Fibroblast of pulmonary artery (primary cell): ENCODE measurements at regions not wholly inside any gene's neighbourhood (a gene's known extent, or its start where the extent isn't known, plus 50 kb on each side); places are given as distances from the start of the nearest gene placed in this dataset.
"Not testable (repeated sequence)": the region's sequence is repeated elsewhere in the genome, so short reads cannot be mapped to it uniquely, and the experiment has no call there.

Experiments
- DNase-seq: peaks from one replicate; pipeline ENCODE4 v3.0.0-alpha.2; 2010; ENCODE audit warnings: low read depth
- H3K4me3 ChIP-seq: replicated peaks from 2 replicates; pipeline ENCODE4 v1.5.1; 2011; ENCODE audit warnings: low read depth, mild to moderate bottlenecking, control low read depth, low read length, moderate library complexity
- TF ChIP-seq, protein P1 (sequence below): IDR thresholded peaks from 2 replicates; pipeline ENCODE4 v1.5.1; 2011; ENCODE audit warnings: mild to moderate bottlenecking, control low read depth, low read length, inconsistent platforms; ENCODE audit errors: missing control alignments

DNA sequence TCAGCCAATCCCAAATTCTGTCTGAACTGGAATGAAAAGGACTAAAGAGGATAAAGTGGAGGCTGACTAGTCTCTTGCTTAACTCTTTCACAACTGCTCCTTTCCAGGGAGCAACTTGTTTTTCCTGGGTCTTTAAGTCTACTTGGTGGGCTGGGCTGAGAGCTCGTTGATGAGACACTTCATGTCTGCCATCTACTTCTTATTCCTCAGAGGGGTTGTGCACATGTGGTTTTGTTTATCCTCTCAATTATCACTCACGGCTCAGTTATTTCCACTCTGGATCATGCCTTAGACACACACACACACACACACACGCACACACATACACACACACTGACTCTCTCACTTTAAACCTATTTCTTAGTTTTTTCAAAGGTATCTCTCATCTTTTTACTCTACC is 298.6 kb upstream of the MTPN start:
- TF ChIP-seq, protein P1, sequence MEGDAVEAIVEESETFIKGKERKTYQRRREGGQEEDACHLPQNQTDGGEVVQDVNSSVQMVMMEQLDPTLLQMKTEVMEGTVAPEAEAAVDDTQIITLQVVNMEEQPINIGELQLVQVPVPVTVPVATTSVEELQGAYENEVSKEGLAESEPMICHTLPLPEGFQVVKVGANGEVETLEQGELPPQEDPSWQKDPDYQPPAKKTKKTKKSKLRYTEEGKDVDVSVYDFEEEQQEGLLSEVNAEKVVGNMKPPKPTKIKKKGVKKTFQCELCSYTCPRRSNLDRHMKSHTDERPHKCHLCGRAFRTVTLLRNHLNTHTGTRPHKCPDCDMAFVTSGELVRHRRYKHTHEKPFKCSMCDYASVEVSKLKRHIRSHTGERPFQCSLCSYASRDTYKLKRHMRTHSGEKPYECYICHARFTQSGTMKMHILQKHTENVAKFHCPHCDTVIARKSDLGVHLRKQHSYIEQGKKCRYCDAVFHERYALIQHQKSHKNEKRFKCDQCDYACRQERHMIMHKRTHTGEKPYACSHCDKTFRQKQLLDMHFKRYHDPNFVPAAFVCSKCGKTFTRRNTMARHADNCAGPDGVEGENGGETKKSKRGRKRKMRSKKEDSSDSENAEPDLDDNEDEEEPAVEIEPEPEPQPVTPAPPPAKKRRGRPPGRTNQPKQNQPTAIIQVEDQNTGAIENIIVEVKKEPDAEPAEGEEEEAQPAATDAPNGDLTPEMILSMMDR = no peak
- no peak for DNase-seq

DNA sequence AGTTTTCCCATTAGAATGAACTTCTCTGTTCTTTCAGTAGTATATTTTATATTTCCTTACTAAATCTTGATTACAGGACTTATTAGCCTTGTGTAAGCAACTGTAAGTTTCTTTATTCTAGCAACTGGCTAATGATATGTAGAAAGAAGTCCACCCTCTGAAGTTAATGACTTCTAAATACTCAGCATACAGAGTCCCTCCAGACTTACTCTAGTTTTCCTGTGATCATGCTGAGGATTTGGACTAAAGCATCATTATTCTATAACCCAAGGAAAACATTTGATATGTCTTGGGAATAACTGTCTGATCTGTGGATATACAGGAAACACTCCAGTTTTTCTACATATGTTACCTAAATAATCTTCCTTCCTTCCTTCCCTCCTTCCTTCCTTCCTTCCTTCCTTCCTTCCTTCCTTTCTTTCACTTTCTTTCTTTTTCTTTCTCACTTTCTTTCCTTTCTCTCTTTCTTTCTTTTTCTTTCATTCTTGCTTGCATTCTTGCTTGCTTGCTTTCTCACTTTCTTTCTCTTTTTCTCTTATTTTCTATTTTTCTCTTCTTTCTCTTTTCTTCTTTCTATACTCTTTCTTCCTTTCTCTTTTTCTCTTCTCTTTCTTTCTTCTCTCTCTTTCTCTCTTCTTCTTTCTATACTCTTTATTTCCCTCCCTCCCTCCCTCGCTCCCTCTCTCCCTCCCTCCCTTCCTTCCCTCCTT is 297.6 kb upstream of the MTPN start:
- no peak overlapping the region for H3K4me3 ChIP-seq
- TF ChIP-seq, protein P1 = no peak
- no peak for DNase-seq

More for the DNA sequence above, 298.6 kb upstream of the MTPN start:
- H3K4me3 ChIP-seq = no peak overlapping the region

DNA sequence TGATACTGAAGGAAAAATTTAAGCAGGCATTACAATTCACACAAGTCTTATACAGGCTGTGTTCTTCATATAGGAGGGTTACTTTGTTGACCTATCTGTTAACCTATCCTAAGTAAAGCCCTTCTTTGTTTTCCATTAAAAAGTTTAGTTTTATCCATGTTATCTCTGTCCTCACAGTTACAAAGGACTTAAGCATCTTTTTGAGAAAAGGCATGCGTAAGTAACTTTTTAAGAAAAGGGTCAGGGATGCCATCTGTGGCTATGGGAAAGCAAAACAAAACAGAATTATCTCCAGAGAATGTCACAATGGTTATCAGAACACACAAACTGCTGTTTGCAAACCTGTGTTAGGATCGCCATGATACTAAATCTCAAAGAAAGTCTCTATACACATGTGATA is 295.8 kb upstream of the MTPN start:
- no peak overlapping the region for H3K4me3 ChIP-seq
- no peak for DNase-seq
- TF ChIP-seq, protein P1 = no peak

DNA sequence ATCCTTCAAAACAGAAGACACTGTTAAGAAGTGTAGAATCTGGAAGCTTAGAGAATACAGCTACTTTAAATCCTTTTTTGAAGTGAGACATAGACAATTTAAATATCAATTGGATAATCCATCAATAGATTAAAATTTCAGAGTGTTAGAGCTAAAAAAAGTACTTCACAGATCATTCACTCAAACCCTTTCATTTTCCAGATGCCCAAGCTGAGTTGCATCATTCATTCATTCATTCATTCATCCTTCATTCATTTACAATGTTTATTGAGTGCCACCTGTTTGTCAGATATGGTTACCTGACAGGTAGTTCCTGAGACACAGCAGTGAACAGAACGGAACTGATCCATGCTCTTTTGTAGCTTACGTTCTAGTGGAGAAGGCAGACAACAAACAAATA is 290.7 kb upstream of the MTPN start:
- DNase-seq = no peak
- no peak overlapping the region for H3K4me3 ChIP-seq
- TF ChIP-seq, protein P1 = no peak

DNA sequence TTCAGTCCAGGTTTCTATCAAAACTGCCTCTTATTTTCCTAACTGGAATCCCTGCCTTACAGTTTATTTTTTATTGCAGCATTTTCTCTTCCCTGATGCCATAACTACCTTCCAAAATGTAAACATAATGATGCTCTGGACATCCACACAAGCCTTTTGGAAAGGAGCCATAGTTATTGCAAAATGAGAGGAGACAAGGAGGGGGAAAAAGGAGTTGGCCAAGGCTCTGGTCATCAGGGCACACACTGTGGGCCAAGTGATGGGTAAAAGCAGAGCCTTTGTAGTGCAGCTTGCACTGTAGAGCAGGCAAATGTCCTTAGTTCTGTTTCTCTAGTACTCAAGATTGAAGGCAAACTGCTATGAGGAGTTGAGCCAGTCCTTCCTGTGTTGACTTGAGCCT is 289.3 kb upstream of the MTPN start:
- no peak for DNase-seq
- TF ChIP-seq, protein P1 = no peak
- no peak overlapping the region for H3K4me3 ChIP-seq

DNA sequence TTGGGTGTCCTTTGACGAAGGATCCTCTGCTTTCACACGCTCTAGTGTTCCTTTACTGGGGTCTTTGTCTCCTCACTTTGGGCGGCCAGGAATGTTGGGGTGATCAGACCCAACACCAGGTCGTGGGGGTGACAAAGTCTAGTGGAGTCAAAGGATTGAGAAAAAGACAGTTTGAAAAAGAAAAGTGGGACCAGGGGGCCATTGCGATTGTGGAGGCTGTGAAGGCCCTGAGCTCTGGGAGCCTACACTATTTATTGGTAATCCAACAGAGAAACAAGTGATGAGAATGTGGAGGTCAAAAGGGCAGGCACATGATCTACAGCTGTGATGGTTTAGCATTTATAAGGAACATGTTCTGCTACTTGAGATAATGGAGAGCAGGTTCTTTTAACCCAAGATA is 287.1 kb upstream of the MTPN start:
- H3K4me3 ChIP-seq = not testable (repeated sequence)

DNA sequence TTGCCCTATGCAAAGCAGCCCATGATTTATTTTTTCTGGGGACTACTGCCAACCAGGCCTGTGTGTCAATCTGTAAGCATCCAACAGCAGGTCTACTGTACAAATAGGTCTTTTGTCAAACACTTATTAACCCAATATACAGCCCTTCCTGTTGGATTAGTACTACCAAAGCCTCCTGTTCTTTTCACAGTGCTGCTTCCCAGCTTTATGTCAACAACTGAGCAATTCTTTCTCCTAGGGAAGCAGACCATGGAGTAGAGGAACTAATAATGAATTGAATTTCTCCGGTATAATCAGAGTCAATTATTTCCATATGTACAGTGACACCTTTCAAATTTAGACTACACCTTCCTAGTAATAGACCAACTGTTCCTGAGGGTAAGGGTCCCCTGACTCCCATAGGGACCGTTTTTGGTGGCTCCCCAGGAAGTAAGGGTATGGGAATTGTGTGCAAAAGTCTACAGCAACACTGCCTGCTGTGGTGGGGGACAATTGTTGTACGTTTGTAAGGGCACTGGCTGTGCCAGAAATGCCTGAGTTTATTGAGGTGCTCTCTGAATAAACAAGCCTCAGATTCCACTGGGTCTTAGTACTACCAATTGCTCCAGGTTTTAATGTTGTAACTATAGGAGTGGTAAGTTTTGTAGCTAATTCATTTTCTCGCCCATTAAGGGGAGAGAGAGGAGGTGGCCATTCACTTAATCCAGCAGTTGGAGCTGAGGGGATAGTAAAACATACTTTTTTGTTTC is 286.1 kb upstream of the MTPN start:
- not testable (repeated sequence) for DNase-seq, H3K4me3 ChIP-seq

More for the DNA sequence above, 287.1 kb upstream of the MTPN start:
- DNase-seq = not testable (repeated sequence)

DNA sequence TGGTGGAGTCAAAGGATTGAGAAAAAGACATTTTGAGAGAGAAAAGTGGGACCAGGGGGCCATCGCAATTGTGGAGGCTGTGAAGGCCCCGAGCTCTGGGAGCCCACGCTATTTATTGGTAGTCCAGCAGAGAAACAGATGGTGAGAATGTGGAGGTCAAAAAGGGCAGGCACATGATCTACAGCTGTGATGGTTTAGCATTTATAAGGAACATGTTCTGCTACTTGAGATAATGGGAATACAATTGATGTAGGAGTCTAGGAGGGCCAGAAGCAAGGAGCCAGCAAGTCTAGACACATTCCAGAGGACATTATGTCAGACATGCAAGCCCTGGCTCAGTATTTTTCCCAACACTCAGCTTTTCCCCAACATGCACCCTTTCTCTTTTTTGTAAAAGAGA is 283.4 kb upstream of the MTPN start:
- not testable (repeated sequence) for H3K4me3 ChIP-seq, DNase-seq
